H1 (cell line): ENCODE measurements at regions not wholly inside any gene's neighbourhood (a gene's known extent, or its start where the extent isn't known, plus 50 kb on each side); places are given as distances from the start of the nearest gene placed in this dataset.

Source experiments
- SUZ12 ChIP-seq: fragments of 200-600 bp; sonication (generic); IDR thresholded peaks from 2 replicates; pipeline ENCODE4 v1.6.1; 2012; ENCODE audit warnings: mild to moderate bottlenecking, inconsistent platforms, low read length, moderate library complexity, mixed read lengths
- TF ChIP-seq, protein P1 (sequence below): IDR thresholded peaks from 2 replicates; pipeline ENCODE4 v1.6.1; 2012; ENCODE audit warnings: inconsistent platforms

DNA sequence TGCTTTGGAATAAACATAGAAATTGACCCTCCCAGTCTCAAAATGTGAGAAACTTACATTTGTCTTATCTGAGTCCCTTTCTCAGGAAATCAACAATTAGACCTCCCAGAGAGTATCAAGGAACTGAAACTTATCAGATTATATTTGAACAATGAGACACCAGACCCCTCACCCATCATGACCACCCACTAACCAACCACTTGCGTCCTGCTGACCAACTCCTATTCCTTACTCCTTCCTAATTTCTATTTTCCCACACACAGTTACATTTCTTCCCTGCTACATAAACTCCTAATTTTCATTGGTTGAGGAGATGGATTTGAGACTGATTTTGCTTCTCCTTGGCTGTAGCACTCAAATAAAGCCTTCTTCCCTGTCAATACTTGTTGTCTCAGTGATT, 97.9 kb downstream of the TPBG start (continued):
- no peak for TF ChIP-seq SUZ12
- TF ChIP-seq, protein P1, sequence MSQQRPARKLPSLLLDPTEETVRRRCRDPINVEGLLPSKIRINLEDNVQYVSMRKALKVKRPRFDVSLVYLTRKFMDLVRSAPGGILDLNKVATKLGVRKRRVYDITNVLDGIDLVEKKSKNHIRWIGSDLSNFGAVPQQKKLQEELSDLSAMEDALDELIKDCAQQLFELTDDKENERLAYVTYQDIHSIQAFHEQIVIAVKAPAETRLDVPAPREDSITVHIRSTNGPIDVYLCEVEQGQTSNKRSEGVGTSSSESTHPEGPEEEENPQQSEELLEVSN = no peak
